Peyer's patch (tissue), 4 donors: ENCODE measurements at regions not wholly inside any gene's neighbourhood (a gene's known extent, or its start where the extent isn't known, plus 50 kb on each side); places are given as distances from the start of the nearest gene placed in this dataset.

Source experiments
- POLR2A ChIP-seq, 2 donors: fragments of 450-650 bp; IDR thresholded peaks; one replicate each; pipeline ENCODE4 v1.5.1; 2017; ENCODE audit warnings: antibody characterized with exemption in 2 of 2, mild to moderate bottlenecking in 2 of 2, moderate library complexity in 2 of 2
- TF ChIP-seq, protein P1 (sequence below), 6 experiments: fragments of 450-650 bp in 4 of 6; fragments of 200-600 bp in 2 of 6; sonication (generic) in 1 of 6; IDR thresholded peaks; one replicate each; pipeline ENCODE4 v1.5.1; 2017 to 2019; ENCODE audit warnings: antibody characterized with exemption in 6 of 6, mild to moderate bottlenecking in 3 of 6, moderate library complexity in 1 of 6

DNA sequence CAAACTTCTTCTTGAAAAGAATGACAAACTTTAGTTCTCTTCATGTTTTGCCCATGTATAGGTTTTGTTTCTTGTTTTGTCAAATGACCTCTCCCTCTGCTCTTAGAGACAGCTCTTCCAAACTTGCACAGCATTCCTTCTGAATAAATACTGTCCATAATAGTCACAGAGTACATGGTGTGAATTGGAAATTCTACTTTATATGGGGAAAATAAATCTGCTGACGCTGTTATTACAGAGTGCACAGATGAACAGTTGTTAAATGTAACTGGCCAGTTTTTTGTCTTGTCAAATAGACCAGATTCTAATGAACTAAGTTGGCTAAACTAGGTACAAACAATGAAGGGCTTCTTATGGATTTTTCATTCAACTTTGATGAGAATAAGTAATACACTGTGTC is 115.8 kb upstream of the DTNA start:
- TF ChIP-seq, protein P1, sequence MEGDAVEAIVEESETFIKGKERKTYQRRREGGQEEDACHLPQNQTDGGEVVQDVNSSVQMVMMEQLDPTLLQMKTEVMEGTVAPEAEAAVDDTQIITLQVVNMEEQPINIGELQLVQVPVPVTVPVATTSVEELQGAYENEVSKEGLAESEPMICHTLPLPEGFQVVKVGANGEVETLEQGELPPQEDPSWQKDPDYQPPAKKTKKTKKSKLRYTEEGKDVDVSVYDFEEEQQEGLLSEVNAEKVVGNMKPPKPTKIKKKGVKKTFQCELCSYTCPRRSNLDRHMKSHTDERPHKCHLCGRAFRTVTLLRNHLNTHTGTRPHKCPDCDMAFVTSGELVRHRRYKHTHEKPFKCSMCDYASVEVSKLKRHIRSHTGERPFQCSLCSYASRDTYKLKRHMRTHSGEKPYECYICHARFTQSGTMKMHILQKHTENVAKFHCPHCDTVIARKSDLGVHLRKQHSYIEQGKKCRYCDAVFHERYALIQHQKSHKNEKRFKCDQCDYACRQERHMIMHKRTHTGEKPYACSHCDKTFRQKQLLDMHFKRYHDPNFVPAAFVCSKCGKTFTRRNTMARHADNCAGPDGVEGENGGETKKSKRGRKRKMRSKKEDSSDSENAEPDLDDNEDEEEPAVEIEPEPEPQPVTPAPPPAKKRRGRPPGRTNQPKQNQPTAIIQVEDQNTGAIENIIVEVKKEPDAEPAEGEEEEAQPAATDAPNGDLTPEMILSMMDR (IDR thresholded peaks at IDR 0.05), result no peak
- no peak for TF ChIP-seq POLR2A (IDR thresholded peaks at IDR 0.05)
